ENCODE measurements at regions not wholly inside any gene's neighbourhood (a gene's known extent, or its start where the extent isn't known, plus 50 kb on each side); places are given as distances from the start of the nearest gene placed in this dataset.

DNA sequence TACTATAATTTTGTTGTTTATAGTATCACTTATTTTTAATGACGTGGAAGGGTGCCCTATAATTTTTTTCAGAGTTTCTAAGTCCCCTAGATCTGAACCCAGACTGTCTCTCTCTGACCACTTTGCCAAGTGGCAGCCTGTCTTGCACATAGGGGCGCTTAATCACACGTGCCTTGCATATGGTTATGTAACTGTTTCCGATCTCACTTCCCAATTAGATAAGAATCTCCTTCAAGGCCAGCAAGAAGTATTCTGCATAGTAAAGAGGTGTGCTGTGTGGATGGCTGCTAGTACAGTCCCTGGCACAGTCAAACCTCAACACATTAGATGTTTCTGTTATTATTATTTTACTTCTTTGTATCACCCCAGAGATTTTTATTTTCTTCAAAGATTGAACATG, 197.8 kb upstream of the SIX2 start:
- H3K4me3 Mint-ChIP-seq (ENCODE audit: unreplicated experiment): no peak overlapping the region
- H3K27me3 Mint-ChIP-seq (ENCODE audit: unreplicated experiment): no peaks in the 10 kb centered on the region
- H3K27ac Mint-ChIP-seq (ENCODE audit: unreplicated experiment): no peak overlapping the region
- TF ChIP-seq, protein P1, sequence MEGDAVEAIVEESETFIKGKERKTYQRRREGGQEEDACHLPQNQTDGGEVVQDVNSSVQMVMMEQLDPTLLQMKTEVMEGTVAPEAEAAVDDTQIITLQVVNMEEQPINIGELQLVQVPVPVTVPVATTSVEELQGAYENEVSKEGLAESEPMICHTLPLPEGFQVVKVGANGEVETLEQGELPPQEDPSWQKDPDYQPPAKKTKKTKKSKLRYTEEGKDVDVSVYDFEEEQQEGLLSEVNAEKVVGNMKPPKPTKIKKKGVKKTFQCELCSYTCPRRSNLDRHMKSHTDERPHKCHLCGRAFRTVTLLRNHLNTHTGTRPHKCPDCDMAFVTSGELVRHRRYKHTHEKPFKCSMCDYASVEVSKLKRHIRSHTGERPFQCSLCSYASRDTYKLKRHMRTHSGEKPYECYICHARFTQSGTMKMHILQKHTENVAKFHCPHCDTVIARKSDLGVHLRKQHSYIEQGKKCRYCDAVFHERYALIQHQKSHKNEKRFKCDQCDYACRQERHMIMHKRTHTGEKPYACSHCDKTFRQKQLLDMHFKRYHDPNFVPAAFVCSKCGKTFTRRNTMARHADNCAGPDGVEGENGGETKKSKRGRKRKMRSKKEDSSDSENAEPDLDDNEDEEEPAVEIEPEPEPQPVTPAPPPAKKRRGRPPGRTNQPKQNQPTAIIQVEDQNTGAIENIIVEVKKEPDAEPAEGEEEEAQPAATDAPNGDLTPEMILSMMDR (IDR thresholded peaks at IDR 0.05; ENCODE audit: partially characterized antibody, unreplicated experiment): no peak
- no peaks in the 10 kb centered on the region for H3K4me1 Mint-ChIP-seq (ENCODE audit: low read depth, unreplicated experiment)
- H3K36me3 Mint-ChIP-seq (ENCODE audit: unreplicated experiment): no peaks in the 10 kb centered on the region
- no peaks in the 10 kb centered on the region for H3K9me3 Mint-ChIP-seq (ENCODE audit: unreplicated experiment)
- no peak for DNase-seq

DNA sequence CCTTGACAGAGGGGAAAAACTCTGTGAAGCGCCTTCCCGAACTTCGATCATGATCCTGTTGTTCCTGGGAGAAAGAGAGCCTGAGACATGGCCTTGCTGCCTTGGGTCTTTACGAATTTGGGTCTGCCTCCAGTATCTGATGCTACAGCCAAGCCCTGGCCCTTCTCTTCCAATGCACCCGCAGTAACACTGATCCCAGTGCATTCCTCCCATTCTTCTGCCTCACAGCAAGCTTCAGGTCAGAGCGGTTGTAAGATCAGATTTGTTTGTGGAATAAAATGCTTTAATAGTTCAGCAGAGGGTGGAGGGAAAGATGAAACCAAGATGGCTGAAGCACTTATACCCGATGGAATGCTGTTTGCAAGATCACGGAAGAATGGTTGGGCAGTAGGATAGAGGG, 196.7 kb upstream of the SIX2 start:
- no peaks in the 10 kb centered on the region for H3K9me3 Mint-ChIP-seq (ENCODE audit: unreplicated experiment)
- no peaks in the 10 kb centered on the region for H3K4me1 Mint-ChIP-seq (ENCODE audit: low read depth, unreplicated experiment)
- no peaks in the 10 kb centered on the region for H3K36me3 Mint-ChIP-seq (ENCODE audit: unreplicated experiment)
- no peak overlapping the region for H3K27ac Mint-ChIP-seq (ENCODE audit: unreplicated experiment)
- H3K27me3 Mint-ChIP-seq (ENCODE audit: unreplicated experiment): no peaks in the 10 kb centered on the region
- H3K4me3 Mint-ChIP-seq (ENCODE audit: unreplicated experiment): no peak overlapping the region
- DNase-seq: no peak
- TF ChIP-seq, protein P1 (IDR thresholded peaks at IDR 0.05; ENCODE audit: partially characterized antibody, unreplicated experiment): no peak

DNA sequence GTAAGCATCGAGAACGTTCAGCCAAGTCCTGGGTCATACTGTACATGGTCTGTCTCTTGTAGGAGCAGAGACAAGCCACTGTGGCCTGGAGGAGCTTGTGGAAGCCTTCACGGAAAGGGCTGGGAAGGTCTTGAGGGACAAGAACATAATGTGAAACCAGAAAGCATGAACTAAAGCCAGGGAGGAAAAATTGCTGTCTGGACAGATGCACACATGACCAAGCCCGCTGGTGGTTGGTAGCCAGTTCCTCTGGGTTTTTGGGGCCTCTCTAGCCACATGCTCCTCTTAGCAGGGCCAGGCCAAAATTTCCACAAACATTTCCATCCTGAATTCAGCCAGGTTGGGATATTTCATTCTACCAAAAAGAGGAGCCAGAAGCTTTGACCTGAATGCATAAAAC, 196.2 kb upstream of the SIX2 start:
- Mint-ChIP-seq H3K4me3 (ENCODE audit: unreplicated experiment) (no peak overlapping the region), H3K9me3 (ENCODE audit: unreplicated experiment) (no peaks in the 10 kb centered on the region), H3K27me3 (ENCODE audit: unreplicated experiment) (no peaks in the 10 kb centered on the region), H3K36me3 (ENCODE audit: unreplicated experiment) (no peaks in the 10 kb centered on the region), H3K4me1 (ENCODE audit: low read depth, unreplicated experiment) (no peaks in the 10 kb centered on the region), H3K27ac (ENCODE audit: unreplicated experiment) (no peak overlapping the region)
- TF ChIP-seq, protein P1 (IDR thresholded peaks at IDR 0.05; ENCODE audit: partially characterized antibody, unreplicated experiment): no peak
- no peak for DNase-seq

DNA sequence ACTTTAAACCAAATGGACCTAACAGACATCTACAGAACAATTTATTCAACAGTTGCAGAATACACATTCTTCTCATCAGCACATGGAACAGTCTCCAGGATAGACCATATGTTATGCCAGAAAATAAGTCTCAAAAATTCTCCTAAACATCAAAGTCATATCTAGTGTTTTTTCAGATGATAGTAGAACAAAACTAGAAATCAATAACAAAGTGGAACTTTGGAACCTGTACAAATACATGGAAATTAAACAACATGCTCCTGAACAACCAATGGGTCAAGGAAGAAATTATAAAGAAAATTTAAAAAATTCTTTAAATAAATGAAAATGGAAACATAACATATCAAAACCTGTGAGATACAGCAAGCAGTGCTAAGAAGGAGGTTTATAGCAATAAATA, 194.1 kb upstream of the SIX2 start:
- Mint-ChIP-seq H3K27ac (ENCODE audit: unreplicated experiment) (no peak overlapping the region), H3K36me3 (ENCODE audit: unreplicated experiment) (no peaks in the 10 kb centered on the region), H3K4me3 (ENCODE audit: unreplicated experiment) (no peak overlapping the region), H3K4me1 (ENCODE audit: low read depth, unreplicated experiment) (peaks cover 9% of the 10 kb centered on the region), H3K9me3 (ENCODE audit: unreplicated experiment) (no peaks in the 10 kb centered on the region), H3K27me3 (ENCODE audit: unreplicated experiment) (no peaks in the 10 kb centered on the region)
- TF ChIP-seq, protein P1 (IDR thresholded peaks at IDR 0.05; ENCODE audit: partially characterized antibody, unreplicated experiment): no peak
- no peak for DNase-seq

DNA sequence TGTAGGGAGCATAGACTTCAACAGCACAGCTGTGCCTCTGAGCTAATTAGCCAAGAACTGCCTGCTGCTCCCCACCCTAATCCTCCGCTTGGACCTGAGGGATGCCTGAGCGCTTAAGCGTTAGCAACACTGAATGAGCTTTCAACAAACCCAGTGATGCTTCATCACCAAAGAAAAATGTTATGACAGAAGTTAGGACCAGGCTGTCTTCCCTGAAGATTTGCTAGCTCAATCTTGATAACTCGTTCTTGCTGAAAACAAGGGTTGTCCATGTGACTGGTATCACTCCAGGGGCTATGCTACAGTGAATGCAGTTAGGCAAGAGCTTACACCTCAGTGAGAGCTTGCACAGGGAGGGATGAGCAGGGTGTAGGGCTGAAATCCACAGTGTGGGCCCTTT, 190.7 kb upstream of the SIX2 start:
- DNase-seq: no peak
- H3K4me3 Mint-ChIP-seq (ENCODE audit: unreplicated experiment): no peak overlapping the region
- no peaks in the 10 kb centered on the region for H3K9me3 Mint-ChIP-seq (ENCODE audit: unreplicated experiment)
- no peak overlapping the region for H3K27ac Mint-ChIP-seq (ENCODE audit: unreplicated experiment)
- no peaks in the 10 kb centered on the region for H3K36me3 Mint-ChIP-seq (ENCODE audit: unreplicated experiment)
- TF ChIP-seq, protein P1 (IDR thresholded peaks at IDR 0.05; ENCODE audit: partially characterized antibody, unreplicated experiment): no peak
- no peaks in the 10 kb centered on the region for H3K27me3 Mint-ChIP-seq (ENCODE audit: unreplicated experiment)
- H3K4me1 Mint-ChIP-seq (ENCODE audit: low read depth, unreplicated experiment): peaks cover 9% of the 10 kb centered on the region
